ENCODE measurements at regions not wholly inside any gene's neighbourhood (a gene's known extent, or its start where the extent isn't known, plus 50 kb on each side); places are given as distances from the start of the nearest gene placed in this dataset.

GRCh38 chr2:145090841-145091761 lies 571.2 kb upstream of the ZEB2 start:
- TF ChIP-seq CTCF (IDR thresholded peaks at IDR 0.05; ENCODE audit: unreplicated experiment) = no peak
- Mint-ChIP-seq H3K4me1 (peaks cover 20% of the 10 kb centered on the region), H3K4me3 (no peak overlapping the region), H3K36me3 (peaks cover 6% of the 10 kb centered on the region), H3K9me3 (peaks cover 17% of the 10 kb centered on the region), H3K27ac (no peak overlapping the region), H3K27me3 (ENCODE audit: low read depth) (no peaks in the 10 kb centered on the region)
- DNase-seq (ENCODE audit: low spot score in 2 of 2, unreplicated experiment in 2 of 2) = no peak

GRCh38 chr2:145088756-145089155 lies 568.8 kb upstream of the ZEB2 start:
- Mint-ChIP-seq H3K4me1 (peaks cover 20% of the 10 kb centered on the region), H3K27me3 (ENCODE audit: low read depth) (no peaks in the 10 kb centered on the region), H3K36me3 (peaks cover 6% of the 10 kb centered on the region), H3K27ac (no peak overlapping the region), H3K4me3 (no peak overlapping the region), H3K9me3 (peaks cover 7% of the 10 kb centered on the region)
- no peak for TF ChIP-seq CTCF (IDR thresholded peaks at IDR 0.05; ENCODE audit: unreplicated experiment)
- DNase-seq (ENCODE audit: low spot score in 2 of 2, unreplicated experiment in 2 of 2) = no peak

- Mint-ChIP-seq H3K4me3 (no peak overlapping the region), H3K4me1 (peaks cover 16% of the 10 kb centered on the region), H3K36me3 (peaks cover 6% of the 10 kb centered on the region), H3K27ac (no peak overlapping the region), H3K9me3 (peaks cover 7% of the 10 kb centered on the region), H3K27me3 (ENCODE audit: low read depth) (no peaks in the 10 kb centered on the region)
- no peak for TF ChIP-seq CTCF (IDR thresholded peaks at IDR 0.05; ENCODE audit: unreplicated experiment)
- no peak for DNase-seq (ENCODE audit: low spot score in 2 of 2, unreplicated experiment in 2 of 2)
Measured at GRCh38 chr2:145086910-145087309, 567.0 kb upstream of the ZEB2 start.

GRCh38 chr2:145085612-145086011 lies 565.7 kb upstream of the ZEB2 start:
- H3K36me3 Mint-ChIP-seq = peaks cover 3% of the 10 kb centered on the region
- no peak for DNase-seq (ENCODE audit: low spot score in 2 of 2, unreplicated experiment in 2 of 2)
- H3K27me3 Mint-ChIP-seq (ENCODE audit: low read depth) = no peaks in the 10 kb centered on the region
- H3K4me1 Mint-ChIP-seq = peaks cover 16% of the 10 kb centered on the region
- peaks cover 3% of the 10 kb centered on the region for H3K9me3 Mint-ChIP-seq
- H3K4me3 Mint-ChIP-seq = no peak overlapping the region
- no peak for TF ChIP-seq CTCF (IDR thresholded peaks at IDR 0.05; ENCODE audit: unreplicated experiment)
- peak overlapping the region; percentile 27 for H3K27ac Mint-ChIP-seq

- no peak for TF ChIP-seq CTCF (IDR thresholded peaks at IDR 0.05; ENCODE audit: unreplicated experiment)
- Mint-ChIP-seq H3K36me3 (no peaks in the 10 kb centered on the region), H3K27me3 (ENCODE audit: low read depth) (no peaks in the 10 kb centered on the region), H3K27ac (no peak overlapping the region), H3K4me1 (peaks cover 12% of the 10 kb centered on the region), H3K4me3 (no peak overlapping the region), H3K9me3 (peaks cover 4% of the 10 kb centered on the region)
- no peak for DNase-seq (ENCODE audit: low spot score in 2 of 2, unreplicated experiment in 2 of 2)
Measured at GRCh38 chr2:145080426-145080825, 560.5 kb upstream of the ZEB2 start.

All from mesothelial cell of epicardium (in vitro differentiated cells).